ENCODE measurements at regions not wholly inside any gene's neighbourhood (a gene's known extent, or its start where the extent isn't known, plus 50 kb on each side); places are given as distances from the start of the nearest gene placed in this dataset.

DNA sequence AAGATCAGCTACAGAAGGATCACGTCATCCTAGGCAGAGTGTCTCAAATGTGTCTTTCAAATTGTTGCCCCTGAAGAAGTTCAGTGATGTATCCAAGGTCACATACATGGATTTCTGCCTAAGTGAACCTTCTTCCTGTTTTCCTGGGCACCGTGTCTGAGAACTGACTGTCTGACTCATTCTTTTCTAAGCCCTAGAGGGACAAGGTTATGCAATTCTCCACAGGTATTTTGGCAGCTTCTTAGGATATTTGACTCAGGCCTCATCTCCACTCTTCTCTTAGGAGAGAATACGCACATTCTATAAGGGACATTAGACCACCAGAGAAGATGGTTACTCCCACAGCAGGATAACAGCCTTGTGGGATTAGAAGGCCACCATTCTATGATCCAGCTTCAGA lies 391.9 kb upstream of the THBS1 start:
- TF ChIP-seq, protein P1, sequence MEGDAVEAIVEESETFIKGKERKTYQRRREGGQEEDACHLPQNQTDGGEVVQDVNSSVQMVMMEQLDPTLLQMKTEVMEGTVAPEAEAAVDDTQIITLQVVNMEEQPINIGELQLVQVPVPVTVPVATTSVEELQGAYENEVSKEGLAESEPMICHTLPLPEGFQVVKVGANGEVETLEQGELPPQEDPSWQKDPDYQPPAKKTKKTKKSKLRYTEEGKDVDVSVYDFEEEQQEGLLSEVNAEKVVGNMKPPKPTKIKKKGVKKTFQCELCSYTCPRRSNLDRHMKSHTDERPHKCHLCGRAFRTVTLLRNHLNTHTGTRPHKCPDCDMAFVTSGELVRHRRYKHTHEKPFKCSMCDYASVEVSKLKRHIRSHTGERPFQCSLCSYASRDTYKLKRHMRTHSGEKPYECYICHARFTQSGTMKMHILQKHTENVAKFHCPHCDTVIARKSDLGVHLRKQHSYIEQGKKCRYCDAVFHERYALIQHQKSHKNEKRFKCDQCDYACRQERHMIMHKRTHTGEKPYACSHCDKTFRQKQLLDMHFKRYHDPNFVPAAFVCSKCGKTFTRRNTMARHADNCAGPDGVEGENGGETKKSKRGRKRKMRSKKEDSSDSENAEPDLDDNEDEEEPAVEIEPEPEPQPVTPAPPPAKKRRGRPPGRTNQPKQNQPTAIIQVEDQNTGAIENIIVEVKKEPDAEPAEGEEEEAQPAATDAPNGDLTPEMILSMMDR (IDR thresholded peaks at IDR 0.05; ENCODE audit: low read depth, low read length), result no peak
- H3K4me3 ChIP-seq (ENCODE audit: low read depth, low read length), result no peak overlapping the region

DNA sequence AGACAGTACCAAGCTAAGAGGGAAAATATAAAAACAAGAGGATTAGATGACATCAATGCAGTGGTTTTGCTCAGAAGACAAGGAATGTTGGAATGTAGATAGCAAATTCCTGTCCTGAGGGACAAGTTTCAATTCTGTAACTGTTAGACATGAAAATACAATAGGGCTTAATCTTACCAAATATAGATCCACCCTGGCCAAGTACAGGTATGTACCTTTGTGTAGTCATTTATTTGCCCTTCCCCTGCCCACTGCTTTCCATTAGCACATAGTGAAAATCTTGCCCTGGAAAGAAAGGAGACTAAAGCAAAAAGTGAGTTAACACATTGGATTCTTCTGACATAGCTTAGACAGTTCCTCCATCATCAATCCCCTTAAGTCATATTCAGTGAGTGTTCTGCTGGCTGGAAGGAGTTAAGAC lies 389.0 kb upstream of the THBS1 start:
- TF ChIP-seq, protein P1 (IDR thresholded peaks at IDR 0.05; ENCODE audit: low read depth, low read length), result no peak
- H3K4me3 ChIP-seq (ENCODE audit: low read depth, low read length), result no peak overlapping the region

DNA sequence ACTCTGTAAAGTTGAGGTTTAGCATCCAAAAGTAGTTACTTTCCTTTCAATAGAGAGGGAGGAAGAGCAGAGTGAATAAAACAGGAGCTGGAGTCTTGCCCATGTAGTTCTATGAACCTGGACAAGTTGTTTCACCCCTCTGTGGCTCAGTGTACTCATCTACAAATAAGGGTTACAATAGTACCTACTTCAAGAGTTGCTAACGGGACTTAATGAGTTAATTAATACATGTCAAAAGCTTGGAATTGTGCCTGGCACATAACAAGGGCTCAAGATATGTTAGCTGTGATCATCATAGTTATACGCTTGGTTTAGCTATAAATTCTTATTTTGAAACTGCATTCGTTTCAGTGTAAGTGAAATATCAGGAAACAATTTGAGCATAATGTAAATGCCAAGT lies 388.5 kb upstream of the THBS1 start:
- TF ChIP-seq, protein P1 (IDR thresholded peaks at IDR 0.05; ENCODE audit: low read depth, low read length), result no peak
- no peak overlapping the region for H3K4me3 ChIP-seq (ENCODE audit: low read depth, low read length)

DNA sequence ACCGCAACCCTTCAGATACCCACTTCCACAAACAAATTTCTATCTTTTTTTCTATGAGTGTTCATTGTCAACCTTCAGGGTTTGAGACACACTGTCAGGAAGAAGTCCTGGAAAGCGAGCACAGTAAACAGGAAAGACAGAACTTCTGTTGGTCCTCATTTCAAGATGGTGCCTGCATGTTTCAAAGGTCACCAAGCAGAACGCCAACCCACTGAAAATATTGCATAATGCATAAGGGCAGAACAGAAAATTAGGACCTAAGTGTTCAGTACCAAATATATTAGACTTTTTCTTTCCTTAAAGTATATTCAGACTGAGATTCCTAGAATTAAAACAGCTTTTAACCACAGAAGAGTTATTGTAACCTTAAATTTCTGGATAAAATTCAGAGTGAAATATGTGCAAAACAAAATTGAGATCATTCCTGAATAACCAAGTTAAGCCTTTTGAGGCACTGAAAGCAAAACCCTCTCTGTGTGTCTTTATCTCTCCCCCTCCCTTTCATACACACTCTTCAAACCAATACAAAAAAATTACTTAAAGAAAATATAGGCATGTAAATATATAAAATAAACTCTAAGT lies 387.8 kb upstream of the THBS1 start:
- no peak overlapping the region for H3K4me3 ChIP-seq (ENCODE audit: low read depth, low read length)
- TF ChIP-seq, protein P1 (IDR thresholded peaks at IDR 0.05; ENCODE audit: low read depth, low read length), result no peak

DNA sequence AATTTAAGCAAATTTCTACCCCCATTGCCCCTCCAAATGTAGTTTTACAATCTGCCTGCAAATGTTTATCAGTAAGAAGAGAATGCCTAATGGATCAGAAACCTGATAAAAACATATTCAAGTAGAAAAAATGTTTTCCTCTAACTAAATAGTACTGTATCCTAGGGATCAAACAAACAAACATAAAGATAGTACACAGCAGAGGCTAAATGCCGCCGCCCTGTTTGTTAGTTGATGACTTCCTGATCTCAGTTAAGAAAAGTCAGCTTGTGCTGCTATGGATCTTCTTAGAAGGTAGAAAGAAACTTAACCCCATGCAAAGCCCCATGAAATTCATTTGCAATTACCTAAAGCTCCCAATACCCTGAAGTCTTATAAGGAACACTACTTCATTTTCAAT lies 387.3 kb upstream of the THBS1 start:
- H3K4me3 ChIP-seq (ENCODE audit: low read depth, low read length), result no peak overlapping the region
- TF ChIP-seq, protein P1 (IDR thresholded peaks at IDR 0.05; ENCODE audit: low read depth, low read length), result no peak

DNA sequence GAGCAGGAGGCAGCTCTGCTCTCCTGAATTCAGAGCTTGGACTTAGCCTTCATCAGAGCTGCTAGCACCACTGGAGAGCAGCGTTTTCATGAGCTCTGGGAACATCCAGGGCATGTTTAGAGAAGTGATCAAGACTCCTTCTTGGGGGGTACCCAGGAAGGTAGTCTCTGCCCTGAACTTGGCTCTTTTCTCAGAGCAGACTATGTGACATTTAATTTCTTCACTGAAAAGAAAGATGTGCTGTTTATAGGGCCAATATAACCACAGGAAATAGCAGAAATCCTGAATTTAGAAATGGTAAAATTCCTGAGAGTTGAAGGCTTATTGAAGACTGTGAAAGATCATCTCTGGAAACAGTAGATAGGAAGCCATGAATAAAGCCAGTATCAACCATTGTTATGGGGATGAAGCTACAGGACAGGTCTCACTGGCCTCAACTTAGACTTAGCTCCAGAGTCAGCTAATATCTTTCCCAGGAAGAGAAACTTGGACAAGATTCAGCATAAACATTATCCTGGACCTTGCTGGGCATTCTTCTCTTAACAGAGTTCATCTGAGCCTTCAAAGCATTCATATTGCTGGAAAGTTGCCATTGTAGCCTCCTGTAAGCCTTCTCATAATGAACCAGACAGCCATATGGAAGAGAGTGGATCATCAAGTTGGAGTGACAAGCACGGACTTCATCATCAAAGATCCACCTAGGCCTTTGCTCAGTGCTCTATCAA lies 386.6 kb upstream of the THBS1 start:
- TF ChIP-seq, protein P1 (IDR thresholded peaks at IDR 0.05; ENCODE audit: low read depth, low read length), result no peak
- no peak overlapping the region for H3K4me3 ChIP-seq (ENCODE audit: low read depth, low read length)

DNA sequence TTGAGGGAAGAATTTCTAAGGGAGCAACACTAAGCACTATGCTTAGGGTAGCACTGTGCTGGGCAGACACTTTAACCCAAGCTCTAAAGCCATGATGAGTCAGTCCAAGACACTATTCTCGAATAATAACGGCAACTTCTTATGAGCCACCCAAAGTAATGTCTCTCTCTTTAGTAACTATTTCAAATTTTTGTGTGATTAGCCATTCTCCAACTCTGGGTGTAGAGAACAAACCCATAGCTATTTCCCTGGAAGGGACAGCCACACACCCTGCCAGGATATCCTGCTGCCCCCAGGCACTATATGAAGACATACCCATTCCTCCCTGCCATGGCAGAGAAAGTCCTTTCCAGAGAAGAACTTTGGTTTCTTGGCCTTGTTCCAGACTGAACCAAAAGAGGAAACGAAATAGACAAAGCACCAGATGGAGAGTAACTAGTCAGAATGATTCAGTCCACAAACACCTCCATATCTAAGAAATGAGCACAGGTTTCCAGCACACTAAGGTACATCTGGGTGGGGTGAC lies 384.9 kb upstream of the THBS1 start:
- TF ChIP-seq, protein P1 (IDR thresholded peaks at IDR 0.05; ENCODE audit: low read depth, low read length), result no peak
- H3K4me3 ChIP-seq (ENCODE audit: low read depth, low read length), result no peak overlapping the region

All from WI38 (cell line).